ENCODE measurements at regions not wholly inside any gene's neighbourhood (a gene's known extent, or its start where the extent isn't known, plus 50 kb on each side); places are given as distances from the start of the nearest gene placed in this dataset.

GRCh38 chr9:27719711-27720110 is 146.4 kb upstream of the C9orf72 start:
- WGBS (ENCODE audit: extremely low coverage, insufficient read length, low lambda C conversion rate), result no CpG with 5 or more reads among the region's 2 CpGs
- H3K27me3 ChIP-seq (ENCODE audit: insufficient read depth, low read length), result no peaks in the 10 kb centered on the region
- H3K27me3 Mint-ChIP-seq (ENCODE audit: low read depth), result no peaks in the 10 kb centered on the region; the same call in 1 of the 2 replicates
- H3K4me1 ChIP-seq (ENCODE audit: insufficient read depth, low read length), result no peaks in the 10 kb centered on the region
- peaks cover 9 to 12% of the 10 kb centered on the region in 2 experiments for H3K4me1 Mint-ChIP-seq
- no peak overlapping the region for H2BK20ac ChIP-seq (ENCODE audit: low read depth, low read length, poor library complexity, severe bottlenecking)
- H2BK12ac ChIP-seq (ENCODE audit: insufficient read length, low read depth, low read length), result no peak overlapping the region
- TF ChIP-seq CTCF (conservative IDR thresholded peaks at IDR 0.05), result no peak
- H3K9me3 Mint-ChIP-seq, result no peaks in the 10 kb centered on the region
- H3K56ac ChIP-seq (ENCODE audit: insufficient read length, low read depth, low read length), result no peak overlapping the region
- no peak overlapping the region for H2BK5ac ChIP-seq (ENCODE audit: insufficient read length, low read length)
- no peak overlapping the region for H4K91ac ChIP-seq (ENCODE audit: insufficient read length, low read depth, low read length)
- H3K23ac ChIP-seq (ENCODE audit: insufficient read length, low read depth, low read length), result no peak overlapping the region
- no peaks in the 10 kb centered on the region for H3K79me1 ChIP-seq (ENCODE audit: insufficient read depth, low read depth, low read length, poor library complexity, severe bottlenecking)
- H3K4me3 Mint-ChIP-seq, result no peak overlapping the region
- no peak overlapping the region for H2AK5ac ChIP-seq (ENCODE audit: insufficient read length, low read length)
- H3K14ac ChIP-seq (ENCODE audit: insufficient read depth, low read length), result no peak overlapping the region
- H3K4me2 ChIP-seq (ENCODE audit: insufficient read depth, insufficient read length, low read length), result no peak overlapping the region
- H3K9ac ChIP-seq (ENCODE audit: extremely low read depth, insufficient read length, low read length), result no peak overlapping the region
- no peak for DNase-seq
- H4K20me1 ChIP-seq (ENCODE audit: control insufficient read depth, insufficient read depth, insufficient read length), result no peaks in the 10 kb centered on the region
- no peak overlapping the region for H3T11ph ChIP-seq (ENCODE audit: low read length)
- no peak overlapping the region for H2BK15ac ChIP-seq (ENCODE audit: low read depth, low read length)
- H3K4ac ChIP-seq (ENCODE audit: low read depth, low read length), result no peak overlapping the region
- H3K27ac Mint-ChIP-seq, result no peak overlapping the region
- H3K36me3 Mint-ChIP-seq (ENCODE audit: insufficient read depth in 1 of 3, low read depth in 3 of 3), result no peaks in the 10 kb centered on the region
- H3K18ac ChIP-seq (ENCODE audit: insufficient read length, low read depth, low read length), result no peak overlapping the region
- H4K5ac ChIP-seq (ENCODE audit: insufficient read length, low read depth, low read length), result no peak overlapping the region
- no peaks in the 10 kb centered on the region for H3K23me2 ChIP-seq (ENCODE audit: insufficient read length, low read depth, low read length, poor library complexity, severe bottlenecking)
- no peaks in the 10 kb centered on the region for H3K9me3 ChIP-seq (ENCODE audit: control insufficient read depth, low read depth, low read length)
- H3K27ac ChIP-seq (ENCODE audit: insufficient read length, low read depth, low read length), result no peak overlapping the region
- H4K8ac ChIP-seq (replicated peaks; ENCODE audit: insufficient read length, low read depth, low read length), result no peak overlapping the region
- no peak overlapping the region for H2AFZ ChIP-seq (ENCODE audit: low read length)
- no peaks in the 10 kb centered on the region for H3K79me2 ChIP-seq (ENCODE audit: insufficient read depth, low read length)
- H2BK120ac ChIP-seq (ENCODE audit: low read depth, low read length, poor library complexity, severe bottlenecking), result no peak overlapping the region

Measured in H9 (cell line).